Thymus (tissue), 11 donors: ENCODE measurements at regions not wholly inside any gene's neighbourhood (a gene's known extent, or its start where the extent isn't known, plus 50 kb on each side); places are given as distances from the start of the nearest gene placed in this dataset.
"Not testable (repeated sequence)": the region's sequence is repeated elsewhere in the genome, so short reads cannot be mapped to it uniquely, and the experiment has no call there.

ENCODE experiments used
- DNase-seq, 9 donors: peaks; one replicate each; pipeline ENCODE4 v3.0.0-alpha.2; 2013; ENCODE audit warnings: low spot score in 9 of 9, low read depth in 6 of 9, missing footprints in 1 of 9
- H3K27ac ChIP-seq, 2 donors: one replicate each; pipeline ENCODE4 v1.5.1; 2013; ENCODE audit warnings: control low read depth in 1 of 2, low read depth in 1 of 2, low read length in 1 of 2, mild to moderate bottlenecking in 1 of 2, moderate library complexity in 1 of 2
- H3K27me3 ChIP-seq, 2 donors: one replicate each; pipeline ENCODE4 v1.5.1; 2013; ENCODE audit warnings: low read length in 1 of 2; ENCODE audit not compliant: control insufficient read depth in 2 of 2, insufficient read depth in 1 of 2
- H3K36me3 ChIP-seq, 2 donors: one replicate each; pipeline ENCODE4 v1.5.1; 2013; ENCODE audit warnings: low read length in 1 of 2, mild to moderate bottlenecking in 1 of 2, moderate library complexity in 1 of 2; ENCODE audit not compliant: control insufficient read depth in 2 of 2, insufficient read depth in 2 of 2
- H3K4me1 ChIP-seq, 2 donors: one replicate each; pipeline ENCODE4 v1.5.1; 2013; ENCODE audit warnings: low read length in 2 of 2; ENCODE audit not compliant: control insufficient read depth in 2 of 2, insufficient read depth in 2 of 2
- H3K4me3 ChIP-seq, 2 donors: one replicate each; pipeline ENCODE4 v1.5.1; 2013; ENCODE audit warnings: low read length in 2 of 2, control low read depth in 1 of 2, mild to moderate bottlenecking in 1 of 2
- H3K9me3 ChIP-seq, 2 donors: one replicate each; pipeline ENCODE4 v1.5.1; 2013; ENCODE audit warnings: low read length in 1 of 2, mild to moderate bottlenecking in 1 of 2; ENCODE audit not compliant: control insufficient read depth in 2 of 2, insufficient read depth in 1 of 2
- WGBS: extraction: QIAGEN DNeasy Blood & Tissue Kit; methylation state at CpG from one replicate; pipeline ENCODE4 v1.1.7; 2013; 5-methylcytosine and 5-hydroxymethylcytosine counted together
- donor health status: healthy.

DNA sequence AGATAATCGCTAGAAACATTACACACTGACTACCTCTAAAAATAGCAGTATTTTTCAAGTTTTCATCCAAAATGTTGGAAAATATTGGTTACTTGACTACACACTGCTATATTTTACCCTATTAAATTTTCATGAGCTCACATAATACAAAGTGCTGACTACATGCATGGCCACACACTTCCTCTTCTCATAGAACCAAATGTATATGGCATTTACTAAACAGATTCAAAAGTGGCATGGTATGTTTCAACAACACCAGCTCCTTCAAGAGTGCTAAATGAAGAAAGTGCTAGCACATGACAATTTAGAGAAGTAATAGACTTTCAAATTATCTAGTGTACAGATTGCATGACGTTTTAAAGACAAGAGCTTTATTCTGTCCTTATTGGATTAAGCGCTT, 780.4 kb upstream of the SLITRK6 start:
- H3K4me3 ChIP-seq = no peak overlapping the region
- H3K9me3 ChIP-seq = no peaks in the 10 kb centered on the region
- WGBS = 94% methylated on average over 3 of the region's 3 CpGs
- no peak overlapping the region for H3K27ac ChIP-seq
- H3K4me1 ChIP-seq = no peaks in the 10 kb centered on the region
- H3K27me3 ChIP-seq = no peaks in the 10 kb centered on the region
- H3K36me3 ChIP-seq = no peaks in the 10 kb centered on the region
- no peak for DNase-seq

DNA sequence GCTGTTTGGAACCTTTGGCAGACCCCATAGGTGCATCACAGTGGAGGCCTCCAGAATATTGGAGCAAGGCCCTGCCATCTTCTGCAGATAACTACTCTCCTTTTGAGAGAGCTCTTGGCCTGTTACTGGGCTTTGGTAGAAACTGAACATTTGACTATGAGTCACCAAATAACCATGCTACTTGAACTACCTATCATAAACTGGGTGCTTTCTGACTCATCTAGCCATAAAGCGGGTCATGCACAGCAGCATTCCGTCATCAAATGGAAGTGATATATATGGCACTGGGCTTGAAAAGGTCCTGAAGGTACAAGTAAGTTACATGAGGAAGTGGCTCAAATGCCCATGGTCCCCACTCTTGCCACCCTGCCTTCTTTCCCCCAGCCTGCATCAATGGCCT, 782.5 kb upstream of the SLITRK6 start:
- peaks cover 0 to 3% of the 10 kb centered on the region in 2 donors for H3K9me3 ChIP-seq
- no peaks in the 10 kb centered on the region for H3K27me3 ChIP-seq
- 98% methylated on average over 2 of the region's 2 CpGs for WGBS
- H3K36me3 ChIP-seq = no peaks in the 10 kb centered on the region
- H3K4me3 ChIP-seq = no peak overlapping the region
- no peaks in the 10 kb centered on the region for H3K4me1 ChIP-seq
- DNase-seq = no peak
- H3K27ac ChIP-seq = no peak overlapping the region

DNA sequence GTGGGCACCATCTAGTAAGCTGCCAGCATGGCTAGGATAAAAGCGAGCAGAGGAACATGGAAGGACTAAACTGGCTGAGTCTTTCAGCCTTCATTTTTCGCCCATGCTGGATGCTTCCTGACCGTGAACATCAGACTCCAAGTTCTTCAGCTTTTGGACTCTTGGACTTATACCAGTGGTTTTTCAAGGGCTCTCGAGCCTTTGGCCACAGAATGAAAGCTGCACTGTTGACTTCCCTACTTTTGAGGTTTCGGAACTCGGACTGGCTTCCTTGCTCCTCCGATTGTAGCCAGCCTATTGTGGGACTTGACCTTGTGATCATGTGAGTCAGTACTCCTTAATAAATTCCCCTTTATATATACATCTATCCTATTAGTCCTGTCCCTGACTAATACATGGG, 785.1 kb upstream of the SLITRK6 start:
- H3K9me3 ChIP-seq = peaks cover 0 to 3% of the 10 kb centered on the region in 2 donors
- DNase-seq = no peak
- H3K4me1 ChIP-seq = no peaks in the 10 kb centered on the region
- no peaks in the 10 kb centered on the region for H3K36me3 ChIP-seq
- H3K27ac ChIP-seq = no peak overlapping the region
- 91% methylated on average over 7 of the region's 7 CpGs for WGBS
- H3K4me3 ChIP-seq = no peak overlapping the region
- no peaks in the 10 kb centered on the region for H3K27me3 ChIP-seq

DNA sequence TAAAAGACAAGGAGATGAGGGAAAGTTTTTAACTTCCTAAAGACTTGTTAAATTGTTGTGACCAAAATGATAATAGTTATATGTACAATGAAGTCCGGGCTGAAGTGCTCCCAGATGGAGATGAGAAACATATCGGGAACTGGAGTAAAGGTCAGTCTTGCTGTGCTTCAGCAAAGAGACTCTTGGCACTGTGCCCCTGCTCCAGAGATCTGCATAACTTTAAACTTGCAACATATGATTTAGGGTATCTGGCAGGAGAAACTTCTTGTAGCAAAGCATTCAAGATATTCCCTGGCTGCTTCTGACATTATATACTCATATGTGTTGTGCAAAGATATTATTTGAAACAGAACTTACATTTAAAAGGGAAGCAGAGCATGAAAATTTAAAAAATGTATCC, 786.6 kb upstream of the SLITRK6 start:
- Histone ChIP-seq H3K4me1 (no peaks in the 10 kb centered on the region), H3K4me3 (no peak overlapping the region), H3K27ac (no peak overlapping the region), H3K27me3 (no peaks in the 10 kb centered on the region), H3K36me3 (no peaks in the 10 kb centered on the region), H3K9me3 (peaks cover 0 to 3% of the 10 kb centered on the region in 2 donors)
- DNase-seq = peak in 2 of 9 donors; percentile 0 to 1
- 86% methylated on average over 2 of the region's 2 CpGs for whole genome bisulfite sequencing

DNA sequence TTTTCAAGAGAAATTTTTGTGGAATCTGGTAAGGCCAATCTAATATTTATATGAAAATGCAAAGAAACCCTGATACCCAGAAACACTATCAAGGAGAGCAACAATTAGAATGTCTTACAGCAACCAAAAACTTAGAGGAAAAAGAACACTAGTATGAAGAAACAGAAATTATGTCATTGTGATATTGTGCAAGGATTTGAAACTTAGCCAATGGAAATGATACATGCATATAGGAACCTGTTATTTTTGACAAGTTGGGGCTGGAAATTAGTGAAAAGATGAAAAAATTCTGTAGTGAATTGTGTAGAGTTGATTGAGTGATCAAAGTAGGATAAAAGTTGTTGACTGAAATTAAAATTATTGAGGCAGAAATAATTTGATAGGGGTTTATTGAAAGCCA, 792.6 kb upstream of the SLITRK6 start:
- no peak for DNase-seq
- Histone ChIP-seq H3K27ac (no peak overlapping the region), H3K4me1 (no peaks in the 10 kb centered on the region), H3K27me3 (no peaks in the 10 kb centered on the region), H3K36me3 (no peaks in the 10 kb centered on the region), H3K9me3 (no peaks in the 10 kb centered on the region), H3K4me3 (no peak overlapping the region)

DNA sequence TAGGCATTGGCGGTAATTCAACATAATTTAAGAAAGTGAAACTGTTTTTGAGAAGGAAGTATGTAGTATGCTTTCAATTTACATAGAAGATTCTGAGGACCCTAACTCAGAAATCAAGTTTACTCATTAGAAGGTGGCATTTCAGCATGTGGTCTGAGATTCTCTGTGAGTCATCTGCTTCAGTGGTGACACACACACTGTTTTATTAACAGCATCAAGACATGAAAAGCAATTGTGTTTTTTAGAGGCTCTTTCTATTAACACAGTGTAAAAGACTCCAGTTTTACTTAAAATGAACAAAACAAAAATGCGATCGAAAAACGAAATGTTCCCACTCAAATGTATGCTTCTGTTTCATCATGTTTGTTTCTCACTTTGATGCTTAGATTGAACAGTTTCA, 802.1 kb upstream of the SLITRK6 start:
- H3K36me3 ChIP-seq = no peaks in the 10 kb centered on the region
- no peaks in the 10 kb centered on the region for H3K4me1 ChIP-seq
- 97% methylated on average over 4 of the region's 4 CpGs for WGBS
- H3K4me3 ChIP-seq = no peak overlapping the region
- no peaks in the 10 kb centered on the region for H3K9me3 ChIP-seq
- H3K27ac ChIP-seq = no peak overlapping the region
- no peak for DNase-seq
- no peaks in the 10 kb centered on the region for H3K27me3 ChIP-seq

DNA sequence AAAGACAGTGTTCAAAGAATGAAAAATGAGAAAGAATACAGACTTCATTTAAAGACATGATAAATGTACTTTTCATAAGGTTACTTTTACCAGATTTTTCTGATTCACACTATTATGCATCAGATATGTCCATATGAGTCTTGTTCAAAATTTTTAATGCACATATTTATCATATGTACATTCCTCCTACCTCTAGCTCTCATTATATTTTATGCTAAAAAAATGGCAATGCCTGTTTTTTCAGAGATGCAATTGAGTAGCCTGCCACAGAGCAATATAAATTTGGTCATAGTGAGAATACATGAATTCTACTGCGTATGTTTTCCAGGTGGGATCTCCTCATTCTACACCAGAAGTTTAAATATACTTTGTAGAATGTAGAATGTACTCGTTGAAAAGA, 807.0 kb upstream of the SLITRK6 start:
- Histone ChIP-seq H3K36me3 (no peaks in the 10 kb centered on the region), H3K27me3 (no peaks in the 10 kb centered on the region), H3K9me3 (no peaks in the 10 kb centered on the region), H3K27ac (no peak overlapping the region), H3K4me3 (no peak overlapping the region), H3K4me1 (no peaks in the 10 kb centered on the region)
- DNase-seq = no peak
- 71% methylated on average over 2 of the region's 2 CpGs for WGBS

DNA sequence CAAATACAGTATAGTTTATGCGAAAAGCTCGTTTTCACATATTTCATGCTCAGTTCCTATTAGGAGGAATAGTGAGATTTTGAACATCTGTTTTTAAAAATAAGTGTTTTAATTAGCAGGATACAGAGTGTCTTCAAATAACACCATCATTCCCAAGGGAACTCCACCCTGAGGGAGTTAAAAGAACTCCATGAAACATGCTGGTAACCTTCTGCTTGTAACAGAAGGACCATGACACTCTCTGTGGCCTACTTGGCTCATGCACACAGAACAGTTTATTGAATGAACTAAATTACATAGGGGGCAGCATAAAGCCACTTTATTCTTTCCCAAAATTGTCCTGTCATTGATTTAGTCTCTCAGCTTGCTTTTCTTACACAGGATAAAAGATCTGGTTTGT, 809.5 kb upstream of the SLITRK6 start:
- Histone ChIP-seq H3K4me1 (no peaks in the 10 kb centered on the region), H3K27me3 (no peaks in the 10 kb centered on the region), H3K36me3 (no peaks in the 10 kb centered on the region), H3K27ac (no peak overlapping the region), H3K9me3 (no peaks in the 10 kb centered on the region), H3K4me3 (no peak overlapping the region)
- DNase-seq = no peak
- WGBS = 73% methylated on average over 2 of the region's 2 CpGs

DNA sequence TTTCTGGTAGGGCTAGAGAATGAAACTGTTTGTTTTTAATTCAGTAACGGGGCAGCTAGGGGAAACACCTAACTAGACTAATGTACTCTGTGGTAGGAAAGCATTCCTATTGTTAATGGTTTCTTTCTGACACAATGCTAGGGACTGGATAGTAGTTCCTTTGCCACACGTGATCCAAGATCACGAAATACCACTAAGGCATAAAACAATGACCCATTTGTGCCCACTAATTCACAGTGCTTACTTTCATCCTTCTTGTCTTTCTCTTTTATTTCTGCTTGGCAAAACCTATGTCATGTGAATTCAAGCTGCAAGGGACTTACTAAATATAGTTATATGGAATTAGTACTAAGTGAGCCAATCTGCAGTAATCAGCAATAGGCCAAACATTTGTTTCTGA, 834.1 kb upstream of the SLITRK6 start:
- WGBS = 85% methylated on average over 3 of the region's 3 CpGs
- no peak for DNase-seq
- Histone ChIP-seq H3K4me1 (no peaks in the 10 kb centered on the region), H3K36me3 (no peaks in the 10 kb centered on the region), H3K27me3 (no peaks in the 10 kb centered on the region), H3K4me3 (no peak overlapping the region), H3K27ac (no peak overlapping the region), H3K9me3 (peaks cover 0 to under 1% of the 10 kb centered on the region in 2 donors)

DNA sequence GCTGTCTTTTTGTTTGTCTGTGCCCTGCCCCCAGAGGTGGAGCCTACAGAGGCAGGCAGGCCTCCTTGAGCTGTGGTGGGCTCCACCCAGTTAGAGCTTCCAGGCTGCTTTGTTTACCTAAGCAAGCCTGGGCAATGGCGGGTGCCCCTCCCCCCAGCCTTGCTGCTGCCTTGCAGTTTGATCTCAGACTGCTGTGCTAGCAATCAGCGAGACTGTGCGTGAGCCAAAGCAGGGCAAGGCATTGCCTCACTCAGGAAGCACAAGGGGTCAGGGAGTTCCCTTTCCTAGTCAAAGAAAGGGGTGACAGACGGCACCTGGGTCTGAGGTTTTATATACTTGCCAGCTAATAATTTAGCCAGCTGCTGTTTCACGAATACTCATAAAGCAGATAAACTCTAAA, 852.0 kb upstream of the SLITRK6 start:
- H3K27ac ChIP-seq, DNase-seq, H3K9me3 ChIP-seq, H3K36me3 ChIP-seq, H3K27me3 ChIP-seq, H3K4me3 ChIP-seq, H3K4me1 ChIP-seq: not testable (repeated sequence)
- 51% methylated on average over 5 of the region's 5 CpGs for WGBS
